ENCODE measurements at regions not wholly inside any gene's neighbourhood (a gene's known extent, or its start where the extent isn't known, plus 50 kb on each side); places are given as distances from the start of the nearest gene placed in this dataset.
"Not testable (repeated sequence)": the region's sequence is repeated elsewhere in the genome, so short reads cannot be mapped to it uniquely, and the experiment has no call there.

GRCh38 chr2:87455209-87455853, 292.6 kb upstream of the PLGLB2 start:
- TF ChIP-seq MAX (IDR thresholded peaks at IDR 0.05); CTCF (CRISPR knock-in tag; IDR thresholded peaks at IDR 0.05); PREB (CRISPR knock-in tag; IDR thresholded peaks at IDR 0.05); FOXK2 (IDR thresholded peaks at IDR 0.05); ZBTB40 (IDR thresholded peaks at IDR 0.05); ZBTB40 (CRISPR knock-in tag; IDR thresholded peaks at IDR 0.05); ZBTB1 (CRISPR knock-in tag; IDR thresholded peaks at IDR 0.05; ENCODE audit: borderline replicate concordance): not testable (repeated sequence)
